Adrenal gland (tissue), 5 donors: ENCODE measurements at regions not wholly inside any gene's neighbourhood (a gene's known extent, or its start where the extent isn't known, plus 50 kb on each side); places are given as distances from the start of the nearest gene placed in this dataset.

Source experiments
- POLR2A ChIP-seq, 2 donors: fragments of 450-650 bp; IDR thresholded peaks; one replicate each; pipeline ENCODE4 v1.6.1; 2017; ENCODE audit warnings: antibody characterized with exemption in 2 of 2, mild to moderate bottlenecking in 2 of 2, moderate library complexity in 1 of 2
- TF ChIP-seq, protein P1 (sequence below), 6 experiments: fragments of 450-650 bp in 4 of 6; fragments of 200-600 bp in 2 of 6; sonication (generic) in 1 of 6; IDR thresholded peaks; 1 replicate in 5 of 6; 2 replicates in 1 of 6; pipeline versions ENCODE4 v1.5.1 to v1.8.0; 2016 to 2021; ENCODE audit warnings: antibody characterized with exemption in 6 of 6, mild to moderate bottlenecking in 2 of 6, moderate library complexity in 1 of 6
- donor health status: DM: no; HTN: no; CAD: no.

GRCh38 chr2:128544321-128545037, 225.8 kb upstream of the HS6ST1 start:
- TF ChIP-seq POLR2A (IDR thresholded peaks at IDR 0.05): no peak
- TF ChIP-seq, protein P1, sequence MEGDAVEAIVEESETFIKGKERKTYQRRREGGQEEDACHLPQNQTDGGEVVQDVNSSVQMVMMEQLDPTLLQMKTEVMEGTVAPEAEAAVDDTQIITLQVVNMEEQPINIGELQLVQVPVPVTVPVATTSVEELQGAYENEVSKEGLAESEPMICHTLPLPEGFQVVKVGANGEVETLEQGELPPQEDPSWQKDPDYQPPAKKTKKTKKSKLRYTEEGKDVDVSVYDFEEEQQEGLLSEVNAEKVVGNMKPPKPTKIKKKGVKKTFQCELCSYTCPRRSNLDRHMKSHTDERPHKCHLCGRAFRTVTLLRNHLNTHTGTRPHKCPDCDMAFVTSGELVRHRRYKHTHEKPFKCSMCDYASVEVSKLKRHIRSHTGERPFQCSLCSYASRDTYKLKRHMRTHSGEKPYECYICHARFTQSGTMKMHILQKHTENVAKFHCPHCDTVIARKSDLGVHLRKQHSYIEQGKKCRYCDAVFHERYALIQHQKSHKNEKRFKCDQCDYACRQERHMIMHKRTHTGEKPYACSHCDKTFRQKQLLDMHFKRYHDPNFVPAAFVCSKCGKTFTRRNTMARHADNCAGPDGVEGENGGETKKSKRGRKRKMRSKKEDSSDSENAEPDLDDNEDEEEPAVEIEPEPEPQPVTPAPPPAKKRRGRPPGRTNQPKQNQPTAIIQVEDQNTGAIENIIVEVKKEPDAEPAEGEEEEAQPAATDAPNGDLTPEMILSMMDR (IDR thresholded peaks at IDR 0.05): no peak
